Hematopoietic multipotent progenitor cell treated with erythropoietin and hydrocortisone succinate and interleukin-3 and kit ligand, for 4 days (in vitro differentiated cells): ENCODE measurements at regions not wholly inside any gene's neighbourhood (a gene's known extent, or its start where the extent isn't known, plus 50 kb on each side); places are given as distances from the start of the nearest gene placed in this dataset.
"Not testable (repeated sequence)": the region's sequence is repeated elsewhere in the genome, so short reads cannot be mapped to it uniquely, and the experiment has no call there.

Source experiments
- DNase-seq: peaks from one replicate; pipeline ENCODE4 v3.0.0-alpha.2; 2015

- peak; percentile 76 for DNase-seq
These were observed 55.1 kb upstream of the STARD13 start for GRCh38 chr13:33340631-33341030.

GRCh38 chr13:33341861-33342452 is 56.4 kb upstream of the STARD13 start:
- no peak for DNase-seq

- no peak for DNase-seq
These were observed 60.3 kb upstream of the STARD13 start for GRCh38 chr13:33345842-33346241.

- DNase-seq, result no peak
These were observed 62.3 kb upstream of the STARD13 start for GRCh38 chr13:33347861-33348260.

GRCh38 chr13:33348366-33348765 is 62.8 kb upstream of the STARD13 start:
- DNase-seq, result no peak

- peak; percentile 33 for DNase-seq
These were observed 63.9 kb upstream of the STARD13 start for GRCh38 chr13:33349288-33349985.

GRCh38 chr13:33349986-33350826 is 64.7 kb upstream of the STARD13 start:
- peak; percentile 63 for DNase-seq

- DNase-seq, result peak; percentile 67
These were observed 65.8 kb upstream of the STARD13 start for GRCh38 chr13:33351319-33351718.

GRCh38 chr13:33352041-33352440 is 66.5 kb upstream of the STARD13 start:
- DNase-seq, result no peak

GRCh38 chr13:33352526-33352925 is 67.0 kb upstream of the STARD13 start:
- DNase-seq, result no peak

GRCh38 chr13:33353210-33353609 is 67.7 kb upstream of the STARD13 start:
- DNase-seq, result peak; percentile 91

- no peak for DNase-seq
These were observed 68.1 kb upstream of the STARD13 start for GRCh38 chr13:33353646-33354045.

- DNase-seq, result peak; percentile 38
These were observed 69.8 kb upstream of the STARD13 start for GRCh38 chr13:33355201-33355895.

GRCh38 chr13:33358076-33358475 is 72.5 kb upstream of the STARD13 start:
- DNase-seq, result not testable (repeated sequence)

- peak; percentile 88 for DNase-seq
These were observed 77.6 kb upstream of the STARD13 start for GRCh38 chr13:33362986-33363727.

GRCh38 chr13:33364192-33364591 is 78.6 kb upstream of the STARD13 start:
- DNase-seq, result no peak

- no peak for DNase-seq
These were observed 81.0 kb upstream of the STARD13 start for GRCh38 chr13:33366469-33367062.

GRCh38 chr13:33367171-33367895 is 81.8 kb upstream of the STARD13 start:
- peak; percentile 40 for DNase-seq

- DNase-seq, result peak; percentile 96
These were observed 82.4 kb upstream of the STARD13 start for GRCh38 chr13:33367926-33368325.

- no peak for DNase-seq
These were observed 83.5 kb upstream of the STARD13 start for GRCh38 chr13:33369073-33369472.

GRCh38 chr13:33372251-33372919 is 86.8 kb upstream of the STARD13 start:
- no peak for DNase-seq
